HG02852 (cell line): ENCODE measurements at regions not wholly inside any gene's neighbourhood (a gene's known extent, or its start where the extent isn't known, plus 50 kb on each side); places are given as distances from the start of the nearest gene placed in this dataset.
"Not testable (repeated sequence)": the region's sequence is repeated elsewhere in the genome, so short reads cannot be mapped to it uniquely, and the experiment has no call there.

ENCODE experiments used
- ATAC-seq: cut with Tn5 transposase; IDR thresholded peaks from one replicate; pipeline ENCODE4 v1.9.1; 2021; ENCODE audit warnings: mild to moderate bottlenecking, moderate library complexity; ENCODE audit not compliant: unreplicated experiment

- not testable (repeated sequence) for ATAC-seq
These were observed 521.0 kb downstream of the GOLGA6L6 start for GRCh38 chr15:20020588-20020987.

- not testable (repeated sequence) for ATAC-seq
These were observed 521.8 kb downstream of the GOLGA6L6 start for GRCh38 chr15:20019758-20020157.

GRCh38 chr15:20017581-20017980 lies 524.0 kb downstream of the GOLGA6L6 start:
- not testable (repeated sequence) for ATAC-seq

GRCh38 chr15:20016941-20017340 lies 524.7 kb downstream of the GOLGA6L6 start:
- ATAC-seq = not testable (repeated sequence)

- ATAC-seq = not testable (repeated sequence)
These were observed 528.8 kb downstream of the GOLGA6L6 start for GRCh38 chr15:20012837-20013236.

GRCh38 chr15:20010759-20011158 lies 530.8 kb downstream of the GOLGA6L6 start:
- ATAC-seq = not testable (repeated sequence)

- ATAC-seq = not testable (repeated sequence)
These were observed 532.0 kb downstream of the GOLGA6L6 start for GRCh38 chr15:20009619-20010018.

- not testable (repeated sequence) for ATAC-seq
These were observed 534.3 kb downstream of the GOLGA6L6 start for GRCh38 chr15:20007338-20007737.

- not testable (repeated sequence) for ATAC-seq
These were observed 538.1 kb downstream of the GOLGA6L6 start for GRCh38 chr15:20003471-20003870.

GRCh38 chr15:20002560-20002959 lies 539.0 kb downstream of the GOLGA6L6 start:
- not testable (repeated sequence) for ATAC-seq

GRCh38 chr15:19996574-19997194 lies 544.9 kb downstream of the GOLGA6L6 start:
- not testable (repeated sequence) for ATAC-seq

GRCh38 chr15:19995296-19995695 lies 546.3 kb downstream of the GOLGA6L6 start:
- ATAC-seq = not testable (repeated sequence)

- ATAC-seq = no peak
These were observed 549.2 kb downstream of the GOLGA6L6 start for GRCh38 chr15:19992428-19992827.

- no peak for ATAC-seq
These were observed 553.4 kb downstream of the GOLGA6L6 start for GRCh38 chr15:19988094-19988660.

- ATAC-seq = no peak
These were observed 554.1 kb downstream of the GOLGA6L6 start for GRCh38 chr15:19987389-19988048.

- no peak for ATAC-seq
These were observed 557.5 kb downstream of the GOLGA6L6 start for GRCh38 chr15:19984101-19984500.

GRCh38 chr15:19974998-19975397 lies 566.6 kb downstream of the GOLGA6L6 start:
- no peak for ATAC-seq

- no peak for ATAC-seq
These were observed 567.9 kb downstream of the GOLGA6L6 start for GRCh38 chr15:19973718-19974117.

GRCh38 chr15:19972582-19972981 lies 569.0 kb downstream of the GOLGA6L6 start:
- not testable (repeated sequence) for ATAC-seq

- ATAC-seq = not testable (repeated sequence)
These were observed 576.0 kb downstream of the GOLGA6L6 start for GRCh38 chr15:19965574-19965973.

GRCh38 chr15:19964480-19964879 lies 577.1 kb downstream of the GOLGA6L6 start:
- not testable (repeated sequence) for ATAC-seq
